KMS-11 (cell line): ENCODE measurements at regions not wholly inside any gene's neighbourhood (a gene's known extent, or its start where the extent isn't known, plus 50 kb on each side); places are given as distances from the start of the nearest gene placed in this dataset.
"Not testable (repeated sequence)": the region's sequence is repeated elsewhere in the genome, so short reads cannot be mapped to it uniquely, and the experiment has no call there.

Experiments used
- H2AFZ ChIP-seq: fragments of 200-600 bp; sonication (generic); 2 replicates; pipeline ENCODE4 v1.6.1; 2016; ENCODE audit warnings: antibody characterized with exemption, mixed run types, low read depth
- H3K27ac ChIP-seq: fragments of 200-600 bp; sonication (generic); 2 replicates; pipeline ENCODE4 v1.6.1; 2016; ENCODE audit warnings: mild to moderate bottlenecking, mixed run types
- H3K27me3 ChIP-seq: fragments of 200-600 bp; sonication (generic); 2 replicates; pipeline ENCODE4 v1.6.1; 2017; ENCODE audit warnings: mild to moderate bottlenecking, low read depth, mixed run types, moderate library complexity; ENCODE audit not compliant: insufficient read depth
- H3K36me3 ChIP-seq: fragments of 200-600 bp; sonication (generic); 2 replicates; pipeline ENCODE4 v1.6.1; 2017; ENCODE audit warnings: mild to moderate bottlenecking, mixed run types; ENCODE audit not compliant: insufficient read depth
- H3K4me1 ChIP-seq: fragments of 200-600 bp; sonication (generic); 2 replicates; pipeline ENCODE4 v1.6.1; 2016; ENCODE audit warnings: mild to moderate bottlenecking, low read depth, mixed run types; ENCODE audit not compliant: poor library complexity, severe bottlenecking
- H3K4me2 ChIP-seq: fragments of 200-600 bp; sonication (generic); 2 replicates; pipeline ENCODE4 v1.7.0; 2016; ENCODE audit warnings: mild to moderate bottlenecking, mixed run types
- H3K4me3 ChIP-seq: fragments of 200-600 bp; sonication (generic); IDR thresholded peaks from 2 replicates; pipeline ENCODE4 v1.6.1; 2017; ENCODE audit warnings: low read depth, low read length, mixed read lengths; ENCODE audit not compliant: insufficient read depth
- H3K79me2 ChIP-seq: fragments of 200-600 bp; sonication (generic); 2 replicates; pipeline ENCODE4 v1.6.1; 2016; ENCODE audit warnings: low read depth, mixed run types; ENCODE audit not compliant: insufficient read depth
- H3K9ac ChIP-seq: fragments of 200-600 bp; sonication (generic); 2 replicates; pipeline ENCODE4 v1.6.1; 2016; ENCODE audit warnings: mild to moderate bottlenecking, mixed run types
- H4K20me1 ChIP-seq: fragments of 200-600 bp; sonication (generic); 2 replicates; pipeline ENCODE4 v1.6.1; 2016; ENCODE audit warnings: mild to moderate bottlenecking, mixed run types; ENCODE audit not compliant: insufficient read depth
- TF ChIP-seq, protein P1 (sequence below): fragments of 200-600 bp; sonication (generic); conservative IDR thresholded peaks from 2 replicates; pipeline ENCODE4 v1.6.1; 2017; ENCODE audit warnings: low read depth, mild to moderate bottlenecking, antibody characterized with exemption, low read length, moderate library complexity, mixed read lengths

DNA sequence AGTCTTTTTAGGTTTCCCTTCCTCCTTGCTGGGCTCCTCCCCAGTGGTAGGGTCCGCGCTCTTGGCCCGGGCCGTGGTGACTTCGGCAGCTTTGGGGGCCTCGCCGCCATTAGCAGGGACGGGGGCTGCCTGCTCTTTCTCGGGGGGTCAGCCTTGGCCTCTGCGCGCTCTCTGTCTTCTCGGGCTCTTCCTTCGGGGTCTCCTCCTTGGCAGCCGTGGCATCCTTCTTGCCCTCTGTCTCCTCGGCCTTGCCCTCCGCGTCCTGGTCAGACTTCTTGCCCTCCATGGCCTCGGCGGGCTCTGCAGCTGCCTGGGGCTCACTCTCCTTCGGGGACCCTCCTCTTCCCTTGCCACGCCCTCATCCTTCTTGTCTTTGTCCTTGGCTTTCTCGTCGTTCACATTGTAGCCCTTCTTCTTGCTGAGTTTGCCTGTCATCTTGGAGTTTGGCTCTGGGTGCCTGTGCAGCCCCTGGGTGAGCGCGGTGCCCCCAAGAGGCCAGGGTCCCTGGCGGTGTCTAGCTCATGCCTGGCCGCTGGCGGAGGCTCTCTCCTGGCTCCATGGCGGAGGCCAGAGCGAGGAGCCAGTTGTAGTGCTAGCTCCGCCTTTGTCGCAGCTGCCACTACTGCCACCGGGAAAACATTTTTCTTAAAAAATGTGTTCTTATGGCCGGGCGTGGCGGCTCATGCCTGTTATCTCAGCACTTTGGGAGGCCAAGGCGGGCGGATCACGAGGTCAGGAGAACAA, 283.0 kb upstream of the SGCG start:
- no peaks in the 10 kb centered on the region for H3K36me3 ChIP-seq
- no peak overlapping the region for H3K9ac ChIP-seq
- H3K79me2 ChIP-seq: no peaks in the 10 kb centered on the region
- no peak overlapping the region for H3K4me2 ChIP-seq
- H2AFZ ChIP-seq: no peak overlapping the region
- H3K4me3 ChIP-seq: no peak overlapping the region
- H3K27ac ChIP-seq: no peak overlapping the region
- no peaks in the 10 kb centered on the region for H3K27me3 ChIP-seq
- no peaks in the 10 kb centered on the region for H3K4me1 ChIP-seq
- H4K20me1 ChIP-seq: no peaks in the 10 kb centered on the region
- TF ChIP-seq, protein P1, sequence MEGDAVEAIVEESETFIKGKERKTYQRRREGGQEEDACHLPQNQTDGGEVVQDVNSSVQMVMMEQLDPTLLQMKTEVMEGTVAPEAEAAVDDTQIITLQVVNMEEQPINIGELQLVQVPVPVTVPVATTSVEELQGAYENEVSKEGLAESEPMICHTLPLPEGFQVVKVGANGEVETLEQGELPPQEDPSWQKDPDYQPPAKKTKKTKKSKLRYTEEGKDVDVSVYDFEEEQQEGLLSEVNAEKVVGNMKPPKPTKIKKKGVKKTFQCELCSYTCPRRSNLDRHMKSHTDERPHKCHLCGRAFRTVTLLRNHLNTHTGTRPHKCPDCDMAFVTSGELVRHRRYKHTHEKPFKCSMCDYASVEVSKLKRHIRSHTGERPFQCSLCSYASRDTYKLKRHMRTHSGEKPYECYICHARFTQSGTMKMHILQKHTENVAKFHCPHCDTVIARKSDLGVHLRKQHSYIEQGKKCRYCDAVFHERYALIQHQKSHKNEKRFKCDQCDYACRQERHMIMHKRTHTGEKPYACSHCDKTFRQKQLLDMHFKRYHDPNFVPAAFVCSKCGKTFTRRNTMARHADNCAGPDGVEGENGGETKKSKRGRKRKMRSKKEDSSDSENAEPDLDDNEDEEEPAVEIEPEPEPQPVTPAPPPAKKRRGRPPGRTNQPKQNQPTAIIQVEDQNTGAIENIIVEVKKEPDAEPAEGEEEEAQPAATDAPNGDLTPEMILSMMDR: no peak

- not testable (repeated sequence) for H3K4me3 ChIP-seq, H2AFZ ChIP-seq, H4K20me1 ChIP-seq, H3K36me3 ChIP-seq, H3K27me3 ChIP-seq, H3K9ac ChIP-seq, H3K79me2 ChIP-seq, H3K27ac ChIP-seq, H3K4me2 ChIP-seq
- H3K4me1 ChIP-seq: peaks cover 20% of the 10 kb centered on the region
These were observed 280.3 kb upstream of the SGCG start for GRCh38 chr13:22900416-22900951.

GRCh38 chr13:22903301-22903700, 277.5 kb upstream of the SGCG start:
- Histone ChIP-seq H3K4me3 (no peak overlapping the region), H3K4me2 (no peak overlapping the region), H3K9ac (no peak overlapping the region), H3K36me3 (no peaks in the 10 kb centered on the region), H2AFZ (no peak overlapping the region), H4K20me1 (no peaks in the 10 kb centered on the region), H3K4me1 (peaks cover 20% of the 10 kb centered on the region), H3K27me3 (no peaks in the 10 kb centered on the region), H3K79me2 (no peaks in the 10 kb centered on the region), H3K27ac (no peak overlapping the region)
- TF ChIP-seq, protein P1: no peak

DNA sequence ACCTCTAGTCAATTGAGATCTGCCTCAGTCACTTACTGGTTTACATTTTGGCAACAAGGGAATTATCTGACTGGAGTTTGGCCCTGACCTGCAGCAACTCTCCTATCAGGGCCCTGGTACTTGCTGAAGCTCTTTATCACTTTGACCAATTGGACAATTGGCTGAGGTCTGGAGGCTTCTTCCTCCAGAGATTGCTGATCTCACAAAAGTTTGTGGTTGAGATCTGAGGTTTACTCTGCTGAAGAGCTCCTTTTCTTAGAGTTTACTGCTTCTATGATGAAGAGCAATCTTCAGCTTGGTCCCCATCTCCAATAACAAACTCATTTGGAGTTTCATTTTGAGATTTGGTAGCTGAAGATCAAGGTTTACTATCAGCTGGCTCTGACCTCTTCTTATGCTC, 276.9 kb upstream of the SGCG start:
- H3K4me1 ChIP-seq: peaks cover 20% of the 10 kb centered on the region
- no peak overlapping the region for H2AFZ ChIP-seq
- no peaks in the 10 kb centered on the region for H4K20me1 ChIP-seq
- no peak overlapping the region for H3K4me3 ChIP-seq
- H3K36me3 ChIP-seq: no peaks in the 10 kb centered on the region
- H3K79me2 ChIP-seq: no peaks in the 10 kb centered on the region
- no peaks in the 10 kb centered on the region for H3K27me3 ChIP-seq
- peak overlapping the region; percentile 39; the same call in 1 of the 2 replicates for H3K4me2 ChIP-seq
- TF ChIP-seq, protein P1: no peak
- H3K9ac ChIP-seq: no peak overlapping the region
- peak overlapping the region; percentile 24; the same call in 1 of the 2 replicates for H3K27ac ChIP-seq
